IPS DF 19.7 (cell line): ENCODE measurements at regions not wholly inside any gene's neighbourhood (a gene's known extent, or its start where the extent isn't known, plus 50 kb on each side); places are given as distances from the start of the nearest gene placed in this dataset.
A peak's percentile ranks its signal among the peaks of the same experiment; 100 is the strongest.

Experiments used
- DNase-seq: peaks from one replicate; pipeline ENCODE4 v3.0.0-alpha.2; 2013; ENCODE audit warnings: low read depth, low spot score

- DNase-seq: no peak
These were observed 65.3 kb downstream of the METRNL start for GRCh38 chr17:83144421-83145357.

GRCh38 chr17:83145358-83145738, 65.9 kb downstream of the METRNL start:
- no peak for DNase-seq

GRCh38 chr17:83145831-83146230, 66.4 kb downstream of the METRNL start:
- no peak for DNase-seq

- DNase-seq: no peak
These were observed 66.9 kb downstream of the METRNL start for GRCh38 chr17:83146347-83146746.

GRCh38 chr17:83147280-83147679, 67.9 kb downstream of the METRNL start:
- no peak for DNase-seq

- no peak for DNase-seq
These were observed 69.1 kb downstream of the METRNL start for GRCh38 chr17:83148317-83149028.

GRCh38 chr17:83149029-83149725, 69.8 kb downstream of the METRNL start:
- DNase-seq: no peak

GRCh38 chr17:83149761-83150251, 70.4 kb downstream of the METRNL start:
- no peak for DNase-seq

GRCh38 chr17:83150369-83151055, 71.1 kb downstream of the METRNL start:
- no peak for DNase-seq

GRCh38 chr17:83151056-83151441, 71.6 kb downstream of the METRNL start:
- DNase-seq: no peak

GRCh38 chr17:83151442-83152226, 72.2 kb downstream of the METRNL start:
- peak; percentile 17 for DNase-seq

- no peak for DNase-seq
These were observed 72.9 kb downstream of the METRNL start for GRCh38 chr17:83152227-83152744.

- no peak for DNase-seq
These were observed 73.6 kb downstream of the METRNL start for GRCh38 chr17:83152745-83153611.

GRCh38 chr17:83153681-83154310, 74.4 kb downstream of the METRNL start:
- DNase-seq: no peak

- DNase-seq: no peak
These were observed 75.1 kb downstream of the METRNL start for GRCh38 chr17:83154311-83155127.

- no peak for DNase-seq
These were observed 76.0 kb downstream of the METRNL start for GRCh38 chr17:83155128-83156121.

GRCh38 chr17:83156408-83156807, 77.0 kb downstream of the METRNL start:
- no peak for DNase-seq
